HG02623 (cell line): ENCODE measurements at regions not wholly inside any gene's neighbourhood (a gene's known extent, or its start where the extent isn't known, plus 50 kb on each side); places are given as distances from the start of the nearest gene placed in this dataset.

Experiments
- ATAC-seq: cut with Tn5 transposase; IDR thresholded peaks from one replicate; pipeline ENCODE4 v1.9.1; 2021; ENCODE audit warnings: moderate library complexity; ENCODE audit not compliant: unreplicated experiment

- ATAC-seq, result no peak
Observed at GRCh38 chr1:218809061-218809460, 364.6 kb upstream of the LYPLAL1 start.

- no peak for ATAC-seq
Observed at GRCh38 chr1:218809625-218810024, 364.1 kb upstream of the LYPLAL1 start.

GRCh38 chr1:218810306-218810705, 363.4 kb upstream of the LYPLAL1 start:
- no peak for ATAC-seq

DNA sequence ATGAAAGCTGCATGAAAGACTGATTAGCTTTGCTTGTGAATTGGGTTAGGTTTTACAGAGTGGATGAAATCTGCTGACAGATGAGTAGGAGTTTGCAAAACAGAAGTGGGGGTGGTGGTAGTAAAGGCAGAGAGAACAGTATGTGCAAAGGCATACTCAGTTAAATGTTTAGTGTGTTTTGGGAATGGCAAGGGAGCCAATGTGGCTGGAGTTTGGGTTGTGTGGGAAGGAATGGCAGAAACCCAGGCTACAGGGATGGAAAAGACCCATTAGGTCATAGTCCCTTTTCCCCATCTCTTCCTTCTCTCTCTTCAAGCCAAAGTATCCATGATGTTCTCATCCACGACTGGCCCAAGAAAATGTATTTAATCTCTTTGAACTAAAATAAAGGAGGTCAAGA, 362.2 kb upstream of the LYPLAL1 start:
- no peak for ATAC-seq

GRCh38 chr1:218812360-218812759, 361.3 kb upstream of the LYPLAL1 start:
- ATAC-seq, result no peak

DNA sequence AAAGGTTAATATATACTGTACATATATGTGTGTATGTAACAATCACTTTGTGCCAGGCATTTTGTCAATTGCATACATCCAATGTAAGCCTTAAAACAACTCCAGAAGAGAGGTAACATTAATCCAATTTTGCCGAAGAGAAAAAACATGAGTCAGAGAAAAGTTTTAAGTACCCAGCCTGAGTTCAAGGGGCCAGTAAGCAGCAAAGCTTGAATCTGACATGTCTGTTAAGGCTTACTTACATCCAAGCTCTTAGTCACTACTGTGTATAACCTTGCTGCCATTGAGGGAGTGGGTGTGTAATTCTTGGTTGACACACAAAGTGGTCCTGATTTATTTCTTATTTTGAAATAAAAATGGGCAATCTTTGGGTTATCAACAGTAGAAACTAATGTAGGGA, 360.4 kb upstream of the LYPLAL1 start:
- ATAC-seq, result no peak

- no peak for ATAC-seq
Observed at GRCh38 chr1:218815076-218815475, 358.6 kb upstream of the LYPLAL1 start.

- ATAC-seq, result no peak
Observed at GRCh38 chr1:218817071-218817470, 356.6 kb upstream of the LYPLAL1 start.

GRCh38 chr1:218817691-218818465, 355.8 kb upstream of the LYPLAL1 start:
- ATAC-seq, result no peak

DNA sequence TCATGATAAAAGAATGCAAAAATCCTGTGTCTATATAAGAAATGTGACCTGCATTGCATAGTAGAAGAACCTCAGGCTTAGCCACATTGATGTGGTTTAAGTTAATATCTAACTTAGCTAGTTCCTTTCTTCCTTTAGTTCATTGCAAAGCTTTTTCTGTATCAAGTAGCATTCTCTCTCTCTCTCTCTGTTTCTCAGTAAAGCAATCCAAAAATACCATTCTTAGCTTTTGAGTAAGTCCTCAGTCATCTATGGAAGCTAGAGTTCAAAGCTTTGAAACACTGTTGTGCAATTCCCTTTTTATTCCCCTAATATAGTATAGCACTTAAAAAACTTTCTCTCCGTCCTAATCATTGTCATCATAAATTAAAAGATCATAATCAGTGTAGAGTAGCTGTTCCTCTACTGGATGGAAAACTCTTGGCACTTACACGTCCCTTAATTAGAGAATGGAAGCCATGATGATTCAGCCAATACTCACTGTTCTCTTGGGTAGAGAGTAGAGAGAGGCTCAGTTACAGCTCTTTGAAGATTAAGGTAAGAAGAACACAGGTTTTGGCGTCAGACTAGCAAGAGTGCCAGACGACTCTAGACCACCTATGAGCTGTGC, 350.3 kb upstream of the LYPLAL1 start:
- ATAC-seq, result no peak

GRCh38 chr1:218827486-218827885, 346.2 kb upstream of the LYPLAL1 start:
- no peak for ATAC-seq

DNA sequence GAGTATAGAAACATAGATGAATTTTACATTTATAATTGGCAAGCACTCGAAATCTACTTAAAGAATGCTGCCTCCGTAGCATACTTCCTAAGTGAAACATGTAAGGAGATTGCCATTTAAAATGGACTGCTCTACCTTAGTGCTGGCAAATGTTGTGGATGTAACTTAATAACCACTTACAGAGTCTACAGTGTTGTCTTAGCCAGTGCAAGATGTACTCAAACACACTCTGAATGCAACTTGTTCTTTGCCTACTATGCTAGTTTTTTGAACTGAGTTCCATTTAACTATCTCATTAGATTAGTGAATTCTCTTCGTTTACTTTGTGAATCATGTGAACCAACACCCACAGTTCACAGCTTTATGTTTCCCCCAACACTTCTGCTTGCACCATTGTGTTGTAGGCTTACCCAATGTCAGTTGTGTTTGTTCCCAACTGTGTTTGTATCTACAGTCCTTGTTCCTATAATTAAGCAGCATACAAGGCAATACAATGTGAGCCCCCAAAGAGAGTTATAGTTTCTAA, 345.5 kb upstream of the LYPLAL1 start:
- ATAC-seq, result no peak

GRCh38 chr1:218829097-218829496, 344.6 kb upstream of the LYPLAL1 start:
- ATAC-seq, result no peak

GRCh38 chr1:218835609-218836008, 338.1 kb upstream of the LYPLAL1 start:
- no peak for ATAC-seq

DNA sequence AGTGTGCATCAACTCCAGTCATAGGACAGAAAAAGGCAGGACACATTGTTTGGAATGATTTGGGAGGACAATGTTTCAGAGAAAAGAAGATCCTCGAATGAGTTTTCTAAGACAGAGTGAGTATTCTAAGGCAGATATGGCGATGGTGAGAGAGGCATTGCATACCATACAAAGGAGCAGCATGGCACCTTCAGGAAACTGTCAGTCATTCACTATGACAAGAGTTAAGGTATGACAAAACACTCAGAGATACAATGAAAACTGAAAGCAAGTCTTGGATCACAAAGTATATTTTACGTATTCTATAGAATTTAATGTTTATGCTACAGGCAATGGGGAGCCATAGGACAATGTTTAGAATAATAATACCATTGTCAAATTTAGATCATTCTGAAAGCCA, 337.4 kb upstream of the LYPLAL1 start:
- ATAC-seq, result no peak

- ATAC-seq, result no peak
Observed at GRCh38 chr1:218837051-218837450, 336.6 kb upstream of the LYPLAL1 start.

GRCh38 chr1:218845589-218845988, 328.1 kb upstream of the LYPLAL1 start:
- ATAC-seq, result no peak

DNA sequence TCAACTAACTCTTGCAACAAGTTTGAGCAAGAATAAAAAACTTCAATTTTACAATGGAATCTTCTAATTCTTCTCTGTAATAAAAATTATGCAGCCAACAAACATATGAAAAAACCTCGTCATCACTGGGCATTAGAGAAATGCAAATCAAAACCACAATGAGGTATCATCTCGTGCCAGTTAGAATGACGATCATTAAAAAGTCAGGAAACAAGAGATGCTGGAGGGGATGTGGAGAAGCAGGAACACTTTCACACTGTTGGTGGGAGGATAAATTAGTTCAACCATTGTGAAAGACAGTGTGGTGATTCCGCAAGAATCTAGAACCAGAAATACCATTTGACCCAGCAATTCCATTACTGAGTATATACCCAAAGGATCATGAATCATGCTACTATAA, 327.5 kb upstream of the LYPLAL1 start:
- ATAC-seq, result no peak

DNA sequence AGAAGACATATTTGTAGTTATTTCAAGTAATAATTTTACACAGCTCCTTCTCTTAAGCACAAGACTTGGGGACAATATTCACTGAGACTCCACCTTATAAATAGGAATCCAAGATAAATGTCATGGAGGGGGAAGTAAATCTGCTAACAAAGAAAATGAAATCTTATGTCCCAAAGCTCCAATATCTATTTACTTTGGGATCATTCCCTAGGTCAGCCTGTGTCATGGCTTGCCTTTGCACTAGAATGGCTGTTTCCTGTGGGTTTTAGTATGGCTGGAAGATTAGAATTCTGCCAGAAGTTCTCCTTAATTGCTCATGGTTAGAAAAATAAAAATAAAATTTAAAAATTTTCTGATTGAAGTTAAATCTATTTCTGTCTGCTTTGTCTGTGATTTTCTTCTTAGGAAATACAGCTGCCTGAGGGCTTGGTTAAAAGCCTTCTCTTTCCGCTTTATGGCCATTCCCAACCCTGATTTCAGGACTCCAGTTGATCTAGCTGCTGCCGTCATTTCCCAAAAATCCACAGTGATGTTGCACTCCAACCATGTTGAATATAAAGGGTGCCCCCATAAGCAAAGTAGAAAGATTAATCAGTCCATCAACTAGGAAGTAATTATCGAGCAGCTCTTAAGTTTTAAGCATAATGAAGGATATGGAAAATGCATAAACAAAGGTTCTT, 326.4 kb upstream of the LYPLAL1 start:
- ATAC-seq, result no peak

GRCh38 chr1:218848009-218848408, 325.7 kb upstream of the LYPLAL1 start:
- ATAC-seq, result no peak

DNA sequence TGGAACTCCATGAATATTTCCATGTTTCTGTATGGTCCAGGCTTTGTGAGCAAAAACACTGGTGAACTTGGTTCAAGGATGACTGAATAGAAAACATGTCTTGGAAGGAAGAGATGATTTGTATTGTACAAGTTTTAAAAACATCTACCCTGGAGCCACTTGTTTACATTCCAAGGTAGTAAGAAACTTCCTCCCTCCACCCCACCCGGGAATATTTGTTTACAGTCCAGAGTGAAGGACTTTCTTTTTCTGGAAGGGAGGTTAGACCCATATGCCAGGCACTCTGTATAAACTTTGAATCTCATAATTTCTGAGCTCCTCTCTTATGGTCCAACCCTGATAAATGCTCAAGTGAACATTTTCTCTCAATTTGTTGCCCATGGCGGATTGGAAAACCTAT, 323.3 kb upstream of the LYPLAL1 start:
- no peak for ATAC-seq

- ATAC-seq, result no peak
Observed at GRCh38 chr1:218851586-218851985, 322.1 kb upstream of the LYPLAL1 start.
